HCT116 (cell line): ENCODE measurements at regions not wholly inside any gene's neighbourhood (a gene's known extent, or its start where the extent isn't known, plus 50 kb on each side); places are given as distances from the start of the nearest gene placed in this dataset.

Experiments
- ATAC-seq: fragments of 200-7000 bp; cut with Tn5 transposase; 2 replicates; pipeline ENCODE4 v1.9.1; 2020; ENCODE audit warnings: mild to moderate bottlenecking, moderate library complexity
- BruUV-seq: library from RNA; stranded (reverse); fragments of 400-500 nt; replicated peaks from 2 replicates; lab custom pipeline; 2021; lab: Mats Ljungman, UMichigan
- CTCF ChIA-PET: fragments of 300-600 bp; sonication (Branson Sonifier 250); formaldehyde crosslinking; loops from one replicate; lab custom pipeline; 2021; ENCODE audit warnings: antibody characterized with exemption; lab: Charles Lee
- POLR2A ChIA-PET: fragments of 300-600, 350-600 bp; sonication (Branson Sonifier 250); formaldehyde crosslinking; loops from one replicate; lab custom pipeline; 2021; ENCODE audit warnings: antibody characterized with exemption; lab: Charles Lee
- RAD21 ChIA-PET, 2 experiments: fragments of 300-600 bp; sonication (Branson Sonifier 250); formaldehyde crosslinking; loops; one replicate each; lab custom pipeline; 2023; ENCODE audit warnings: low total read pairs in 2 of 2; ENCODE audit not compliant: uncharacterized antibody in 2 of 2, unreplicated experiment in 2 of 2, low non-redundant PET in 1 of 2; lab: Charles Lee
- DNase-seq: peaks from one replicate; pipeline ENCODE4 v3.0.0-alpha.2; 2010; ENCODE audit warnings: low read depth, low spot score
- H2AFZ ChIP-seq: fragments of 200-600 bp; shearing (Covaris generic), sonication (generic); 2 replicates; pipeline ENCODE4 v1.6.1; 2017; ENCODE audit warnings: low read depth, mixed run types, mixed read lengths, antibody characterized with exemption, low read length; ENCODE audit not compliant: poor library complexity, severe bottlenecking
- H3K27ac ChIP-seq: 2 replicates; pipeline ENCODE4 v1.5.1; 2012; ENCODE audit warnings: low read depth, low read length
- H3K27me3 ChIP-seq: fragments of 200-600 bp; sonication (generic); 2 replicates; pipeline ENCODE4 v1.6.1; 2016; ENCODE audit warnings: mixed run types, low read length, mixed read lengths; ENCODE audit not compliant: insufficient read depth
- H3K36me3 ChIP-seq, 2 experiments: fragments of 200-500 bp in 1 of 2; fragments of 200-600 bp in 1 of 2; sonication (Bioruptor generic) in 1 of 2; sonication (generic) in 1 of 2; 2 replicates each; pipeline versions ENCODE4 v1.5.1 to v1.6.1; 2014 to 2016; ENCODE audit warnings: low read length in 2 of 2, inconsistent platforms in 1 of 2, mixed read lengths in 1 of 2, mixed run types in 1 of 2; ENCODE audit not compliant: insufficient read depth in 2 of 2, control insufficient read depth in 1 of 2
- H3K4me1 ChIP-seq, 2 experiments: fragments of 200-600 bp in 1 of 2; sonication (generic) in 1 of 2; 2 replicates each; pipeline versions ENCODE4 v1.5.1 to v1.6.1; 2012 to 2017; ENCODE audit warnings: low read length in 2 of 2, inconsistent platforms in 1 of 2, mild to moderate bottlenecking in 1 of 2, mixed read lengths in 1 of 2, mixed run types in 1 of 2, moderate library complexity in 1 of 2; ENCODE audit not compliant: insufficient read depth in 2 of 2, control insufficient read depth in 1 of 2
- H3K4me2 ChIP-seq: fragments of 200-600 bp; sonication (generic); 2 replicates; pipeline ENCODE4 v1.6.1; 2017; ENCODE audit warnings: mixed run types, low read length, mixed read lengths
- H3K4me3 ChIP-seq, 2 experiments: fragments of 200-600 bp in 1 of 2; sonication (generic) in 1 of 2; replicated peaks in 1 of 2; 2 replicates each; pipeline ENCODE4 v1.5.1; 2011 to 2016; ENCODE audit warnings: low read length in 2 of 2, control low read depth in 1 of 2, low read depth in 1 of 2, mild to moderate bottlenecking in 1 of 2, mixed read lengths in 1 of 2, mixed run types in 1 of 2
- H3K79me2 ChIP-seq: fragments of 200-600 bp; sonication (generic); 2 replicates; pipeline ENCODE4 v1.6.1; 2017; ENCODE audit warnings: mild to moderate bottlenecking, mixed run types, low read length, moderate library complexity, mixed read lengths; ENCODE audit not compliant: insufficient read depth
- H3K9ac ChIP-seq: fragments of 200-600 bp; sonication (generic); 2 replicates; pipeline ENCODE4 v1.6.1; 2016; ENCODE audit warnings: low read length, mixed read lengths
- H3K9me2 ChIP-seq: fragments of 200-600 bp; sonication (generic), shearing (Covaris generic); 2 replicates; pipeline ENCODE4 v1.6.1; 2017; ENCODE audit warnings: mixed run types, mild to moderate bottlenecking, moderate library complexity; ENCODE audit not compliant: insufficient read depth
- H3K9me3 ChIP-seq, 2 experiments: fragments of 200-500 bp in 1 of 2; fragments of 200-600 bp in 1 of 2; sonication (Bioruptor generic) in 1 of 2; sonication (generic) in 1 of 2; 2 replicates each; pipeline ENCODE4 v1.6.1; 2014 to 2017; ENCODE audit warnings: low read length in 2 of 2, mixed read lengths in 2 of 2, inconsistent platforms in 1 of 2, low read depth in 1 of 2, mild to moderate bottlenecking in 1 of 2, mixed run types in 1 of 2, moderate library complexity in 1 of 2; ENCODE audit not compliant: control insufficient read depth in 1 of 2, insufficient read depth in 1 of 2
- H4K20me1 ChIP-seq: fragments of 200-600 bp; sonication (generic), shearing (Covaris generic); 2 replicates; pipeline ENCODE4 v1.6.1; 2017; ENCODE audit warnings: mixed run types, mild to moderate bottlenecking, moderate library complexity; ENCODE audit not compliant: insufficient read depth
- FOSL1 ChIP-seq: IDR thresholded peaks from 2 replicates; pipeline ENCODE4 v1.6.1; 2012; ENCODE audit warnings: low read depth
- JUND ChIP-seq: IDR thresholded peaks from 2 replicates; pipeline ENCODE4 v1.6.1; 2012
- POLR2A ChIP-seq: IDR thresholded peaks from 2 replicates; pipeline ENCODE4 v1.7.0; 2011; ENCODE audit warnings: borderline replicate concordance; ENCODE audit not compliant: insufficient read depth, insufficient read length; ENCODE audit errors: extremely low read depth
- RAD21 ChIP-seq: IDR thresholded peaks from 2 replicates; pipeline ENCODE4 v1.6.1; 2012; ENCODE audit warnings: low read depth, mild to moderate bottlenecking
- SRF ChIP-seq: IDR thresholded peaks from 2 replicates; pipeline ENCODE4 v1.6.1; 2012; ENCODE audit warnings: low read depth
- ZNF274 ChIP-seq: fragments of 200-500 bp; sonication (Bioruptor generic); IDR thresholded peaks from 2 replicates; pipeline ENCODE4 v1.6.1; 2014; ENCODE audit warnings: mild to moderate bottlenecking, low read depth, low read length, inconsistent platforms
- intact Hi-C: fragments of 100-400 bp; cut with micrococcal nuclease; formaldehyde crosslinking; loops from 2 replicates; pipeline ENCODE4 v1.10.0; 2022
- TF ChIP-seq, protein P1 (sequence below): IDR thresholded peaks from 2 replicates; pipeline ENCODE4 v1.6.1; 2012
- TF ChIP-seq, protein P2 (sequence below): IDR thresholded peaks from 2 replicates; pipeline ENCODE4 v1.6.1; 2012

DNA sequence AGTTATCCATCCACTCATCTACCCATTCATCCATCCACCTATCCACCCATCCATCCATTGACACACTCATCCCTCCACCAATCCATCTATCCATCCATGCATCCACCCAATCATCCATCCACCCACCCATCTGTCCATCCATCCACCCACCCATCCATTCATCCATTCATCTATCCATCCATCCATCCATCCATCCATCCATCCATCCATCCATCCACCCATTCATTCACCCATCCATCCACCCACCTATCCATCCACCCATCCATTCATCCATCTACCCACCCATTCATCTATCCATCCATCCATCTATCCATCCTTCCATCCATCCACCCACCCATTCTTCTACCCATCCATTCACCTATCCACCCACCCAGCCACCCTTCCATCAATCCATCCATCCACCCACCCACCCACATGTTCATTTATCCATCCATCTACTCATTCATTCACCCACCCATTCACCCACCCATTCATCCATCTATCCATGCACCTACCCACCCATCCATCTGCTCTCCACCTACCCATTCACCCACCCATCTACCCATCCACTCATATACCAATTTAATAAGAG, 193.8 kb upstream of the ARID2 start:
- Histone ChIP-seq H3K9ac (no peak overlapping the region), H4K20me1 (no peaks in the 10 kb centered on the region), H3K27ac (no peak overlapping the region), H2AFZ (no peak overlapping the region), H3K9me2 (no peaks in the 10 kb centered on the region), H3K4me2 (no peak overlapping the region), H3K4me1 (no peaks in the 10 kb centered on the region), H3K9me3 (no peaks in the 10 kb centered on the region), H3K79me2 (no peaks in the 10 kb centered on the region), H3K36me3 (no peaks in the 10 kb centered on the region), H3K27me3 (no peaks in the 10 kb centered on the region), H3K4me3 (no peak overlapping the region)
- intact Hi-C loops = no loop called here
- ChIA-PET RAD21 (no interaction called here), CTCF (no interaction called here), POLR2A (no interaction called here)
- no peak for DNase-seq
- TF ChIP-seq, protein P1, sequence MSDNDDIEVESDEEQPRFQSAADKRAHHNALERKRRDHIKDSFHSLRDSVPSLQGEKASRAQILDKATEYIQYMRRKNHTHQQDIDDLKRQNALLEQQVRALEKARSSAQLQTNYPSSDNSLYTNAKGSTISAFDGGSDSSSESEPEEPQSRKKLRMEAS = no peak
- TF ChIP-seq FOSL1 (no peak), SRF (no peak), ZNF274 (no peak), JUND (no peak)
- TF ChIP-seq, protein P2, sequence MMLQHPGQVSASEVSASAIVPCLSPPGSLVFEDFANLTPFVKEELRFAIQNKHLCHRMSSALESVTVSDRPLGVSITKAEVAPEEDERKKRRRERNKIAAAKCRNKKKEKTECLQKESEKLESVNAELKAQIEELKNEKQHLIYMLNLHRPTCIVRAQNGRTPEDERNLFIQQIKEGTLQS = no peak
- ATAC-seq = no peak
- no TSS peak for BruUV-seq

DNA sequence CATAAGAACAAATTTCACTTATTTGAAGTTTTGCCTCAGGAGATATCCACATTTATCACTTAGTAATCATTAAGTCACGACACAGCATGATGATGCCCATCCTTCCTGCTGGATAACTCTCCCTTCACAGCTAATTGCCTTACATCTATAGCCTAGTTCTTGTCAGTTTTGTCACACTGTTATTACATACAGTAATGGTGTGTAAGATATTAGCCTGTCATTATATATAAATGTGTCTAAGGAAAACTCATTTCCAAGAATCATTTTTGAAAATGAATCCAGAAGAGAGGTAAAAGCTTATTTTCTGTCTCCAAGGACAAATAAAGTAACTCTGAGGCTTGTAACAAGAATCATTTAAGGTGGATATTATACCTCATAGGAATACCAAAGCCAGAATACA, 193.2 kb upstream of the ARID2 start:
- ChIA-PET POLR2A (no interaction called here), RAD21 (no interaction called here), CTCF (no interaction called here)
- Histone ChIP-seq H3K27me3 (no peaks in the 10 kb centered on the region), H3K36me3 (no peaks in the 10 kb centered on the region), H3K9ac (no peak overlapping the region), H3K9me2 (no peaks in the 10 kb centered on the region), H3K4me3 (no peak overlapping the region), H4K20me1 (no peaks in the 10 kb centered on the region), H3K9me3 (no peaks in the 10 kb centered on the region), H3K27ac (no peak overlapping the region), H2AFZ (no peak overlapping the region), H3K4me1 (no peaks in the 10 kb centered on the region), H3K4me2 (no peak overlapping the region), H3K79me2 (no peaks in the 10 kb centered on the region)
- intact Hi-C loops = no loop called here
- no peak for TF ChIP-seq POLR2A
- TF ChIP-seq RAD21 = no peak
- DNase-seq (no peak), ATAC-seq (no peak)
- BruUV-seq = no TSS peak
